ENCODE measurements at regions not wholly inside any gene's neighbourhood (a gene's known extent, or its start where the extent isn't known, plus 50 kb on each side); places are given as distances from the start of the nearest gene placed in this dataset.

GRCh38 chr15:30030345-30030744, 52.4 kb upstream of the GOLGA8J start:
- Histone ChIP-seq H3K4me1 (ENCODE audit: insufficient read depth) (no peaks in the 10 kb centered on the region), H3K27me3 (no peaks in the 10 kb centered on the region), H3K27ac (no peak overlapping the region), H4K20me1 (ENCODE audit: insufficient read depth, poor library complexity, severe bottlenecking) (no peaks in the 10 kb centered on the region), H3K4me3 (no peak overlapping the region), H3K79me2 (no peaks in the 10 kb centered on the region), H2AFZ (no peak overlapping the region), H3K36me3 (replicated peaks; ENCODE audit: insufficient read depth, low read depth) (no peaks in the 10 kb centered on the region), H3K4me2 (no peak overlapping the region), H3K9me3 (ENCODE audit: low read depth) (peaks cover 7% of the 10 kb centered on the region), H3K9me2 (replicated peaks; ENCODE audit: insufficient read depth) (no peaks in the 10 kb centered on the region)
- DNase-seq (ENCODE audit: low spot score), result no peak
- no peak for TF ChIP-seq EZH2phosphoT487 (IDR thresholded peaks at IDR 0.05; ENCODE audit: low read depth, severe bottlenecking, unreplicated experiment)
- no peak for TF ChIP-seq EZH2 (IDR thresholded peaks at IDR 0.05; ENCODE audit: borderline replicate concordance)
- TF ChIP-seq CTCF (IDR thresholded peaks at IDR 0.05; ENCODE audit: poor library complexity), result no peak
- 89% methylated on average over 8 of the region's 8 CpGs for WGBS (ENCODE audit: low lambda C conversion rate, missing lambda C conversion rate)

- Histone ChIP-seq H3K4me1 (ENCODE audit: insufficient read depth) (no peaks in the 10 kb centered on the region), H4K20me1 (ENCODE audit: insufficient read depth, poor library complexity, severe bottlenecking) (no peaks in the 10 kb centered on the region), H3K4me2 (no peak overlapping the region), H3K79me2 (no peaks in the 10 kb centered on the region), H3K4me3 (no peak overlapping the region), H3K36me3 (replicated peaks; ENCODE audit: insufficient read depth, low read depth) (no peaks in the 10 kb centered on the region), H3K27ac (no peak overlapping the region), H2AFZ (no peak overlapping the region), H3K27me3 (no peaks in the 10 kb centered on the region), H3K9me2 (replicated peaks; ENCODE audit: insufficient read depth) (no peaks in the 10 kb centered on the region), H3K9me3 (ENCODE audit: low read depth) (no peaks in the 10 kb centered on the region)
- no peak for TF ChIP-seq EZH2 (IDR thresholded peaks at IDR 0.05; ENCODE audit: borderline replicate concordance)
- WGBS (ENCODE audit: low lambda C conversion rate, missing lambda C conversion rate), result 78% methylated on average over 6 of the region's 6 CpGs
- peak; percentile 44 for DNase-seq (ENCODE audit: low spot score)
Measured at GRCh38 chr15:30023798-30024295, 58.9 kb upstream of the GOLGA8J start.

GRCh38 chr15:30010746-30011145, 72.0 kb upstream of the GOLGA8J start:
- 91% methylated on average over 2 of the region's 2 CpGs for WGBS (ENCODE audit: low lambda C conversion rate, missing lambda C conversion rate)
- Histone ChIP-seq H3K27me3 (peaks cover 1% of the 10 kb centered on the region), H3K36me3 (replicated peaks; ENCODE audit: insufficient read depth, low read depth) (no peaks in the 10 kb centered on the region), H3K79me2 (no peaks in the 10 kb centered on the region), H3K4me3 (no peak overlapping the region), H3K4me1 (ENCODE audit: insufficient read depth) (no peaks in the 10 kb centered on the region), H3K4me2 (no peak overlapping the region), H3K27ac (no peak overlapping the region), H3K9me3 (ENCODE audit: low read depth) (no peaks in the 10 kb centered on the region), H3K9me2 (replicated peaks; ENCODE audit: insufficient read depth) (no peaks in the 10 kb centered on the region), H2AFZ (no peak overlapping the region), H4K20me1 (ENCODE audit: insufficient read depth, poor library complexity, severe bottlenecking) (no peaks in the 10 kb centered on the region)
- no peak for DNase-seq (ENCODE audit: low spot score)
- TF ChIP-seq CTCF (IDR thresholded peaks at IDR 0.05; ENCODE audit: poor library complexity), result no peak
- TF ChIP-seq EZH2phosphoT487 (IDR thresholded peaks at IDR 0.05; ENCODE audit: low read depth, severe bottlenecking, unreplicated experiment), result no peak
- no peak for TF ChIP-seq EZH2 (IDR thresholded peaks at IDR 0.05; ENCODE audit: borderline replicate concordance)

- Histone ChIP-seq H3K27me3 (peaks cover 7% of the 10 kb centered on the region), H3K79me2 (no peaks in the 10 kb centered on the region), H3K9me3 (ENCODE audit: low read depth) (no peaks in the 10 kb centered on the region), H3K9me2 (replicated peaks; ENCODE audit: insufficient read depth) (no peaks in the 10 kb centered on the region), H3K4me3 (no peak overlapping the region), H2AFZ (no peak overlapping the region), H3K27ac (no peak overlapping the region), H3K4me1 (ENCODE audit: insufficient read depth) (no peaks in the 10 kb centered on the region), H3K4me2 (no peak overlapping the region), H3K36me3 (replicated peaks; ENCODE audit: insufficient read depth, low read depth) (no peaks in the 10 kb centered on the region), H4K20me1 (ENCODE audit: insufficient read depth, poor library complexity, severe bottlenecking) (no peaks in the 10 kb centered on the region)
- TF ChIP-seq EZH2 (IDR thresholded peaks at IDR 0.05; ENCODE audit: borderline replicate concordance), result no peak
- TF ChIP-seq EZH2phosphoT487 (IDR thresholded peaks at IDR 0.05; ENCODE audit: low read depth, severe bottlenecking, unreplicated experiment), result no peak
- TF ChIP-seq CTCF (IDR thresholded peaks at IDR 0.05; ENCODE audit: poor library complexity), result no peak
- WGBS (ENCODE audit: low lambda C conversion rate, missing lambda C conversion rate), result 100% methylated on average over 1 of the region's 1 CpG
- no peak for DNase-seq (ENCODE audit: low spot score)
Measured at GRCh38 chr15:30008156-30008555, 74.6 kb upstream of the GOLGA8J start.

Data from hepatocyte (in vitro differentiated cells).